ENCODE measurements at regions not wholly inside any gene's neighbourhood (a gene's known extent, or its start where the extent isn't known, plus 50 kb on each side); places are given as distances from the start of the nearest gene placed in this dataset.

DNA sequence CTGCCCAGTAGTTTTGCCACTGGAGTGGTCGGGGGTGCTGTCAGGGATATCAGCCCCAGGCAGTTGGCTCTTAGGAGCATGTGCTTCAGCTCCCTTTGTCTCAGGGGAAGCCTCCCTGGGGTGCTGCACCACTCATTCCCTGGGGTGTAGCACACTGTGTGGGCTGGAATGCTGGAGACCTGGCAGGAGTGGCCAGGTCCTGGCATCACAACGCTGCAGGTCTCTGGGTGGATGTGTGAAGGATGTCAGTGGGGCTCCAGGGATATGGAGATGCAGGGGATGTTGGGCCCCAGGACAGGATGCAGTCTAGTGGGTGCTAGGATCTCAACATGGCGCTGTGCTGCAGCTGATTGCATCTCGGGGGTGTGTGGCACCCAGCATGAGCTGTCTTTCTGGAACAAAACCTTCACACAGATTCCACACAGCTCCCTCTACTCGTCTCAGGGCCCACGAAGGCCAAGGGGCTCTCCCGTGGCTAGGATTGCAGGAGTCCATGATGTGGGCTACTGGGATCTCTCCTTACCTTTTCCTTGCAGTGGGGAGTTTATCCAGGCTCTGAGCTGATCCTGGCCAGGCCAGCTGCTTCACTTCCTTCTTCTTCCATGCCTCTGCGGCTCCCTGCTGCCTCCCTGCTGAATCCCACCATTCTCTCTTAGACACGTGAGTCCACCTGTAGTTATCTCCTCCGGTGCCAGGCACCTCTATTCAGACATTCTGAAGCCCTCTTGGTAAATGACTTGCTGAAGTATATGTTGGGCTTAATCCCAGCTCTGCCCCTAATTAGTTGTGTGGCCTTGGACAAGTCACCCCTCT lies 295.1 kb downstream of the RPS24 start:
- TF ChIP-seq, protein P1, sequence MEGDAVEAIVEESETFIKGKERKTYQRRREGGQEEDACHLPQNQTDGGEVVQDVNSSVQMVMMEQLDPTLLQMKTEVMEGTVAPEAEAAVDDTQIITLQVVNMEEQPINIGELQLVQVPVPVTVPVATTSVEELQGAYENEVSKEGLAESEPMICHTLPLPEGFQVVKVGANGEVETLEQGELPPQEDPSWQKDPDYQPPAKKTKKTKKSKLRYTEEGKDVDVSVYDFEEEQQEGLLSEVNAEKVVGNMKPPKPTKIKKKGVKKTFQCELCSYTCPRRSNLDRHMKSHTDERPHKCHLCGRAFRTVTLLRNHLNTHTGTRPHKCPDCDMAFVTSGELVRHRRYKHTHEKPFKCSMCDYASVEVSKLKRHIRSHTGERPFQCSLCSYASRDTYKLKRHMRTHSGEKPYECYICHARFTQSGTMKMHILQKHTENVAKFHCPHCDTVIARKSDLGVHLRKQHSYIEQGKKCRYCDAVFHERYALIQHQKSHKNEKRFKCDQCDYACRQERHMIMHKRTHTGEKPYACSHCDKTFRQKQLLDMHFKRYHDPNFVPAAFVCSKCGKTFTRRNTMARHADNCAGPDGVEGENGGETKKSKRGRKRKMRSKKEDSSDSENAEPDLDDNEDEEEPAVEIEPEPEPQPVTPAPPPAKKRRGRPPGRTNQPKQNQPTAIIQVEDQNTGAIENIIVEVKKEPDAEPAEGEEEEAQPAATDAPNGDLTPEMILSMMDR (IDR thresholded peaks at IDR 0.05), result no peak
- TF ChIP-seq ZFX (IDR thresholded peaks at IDR 0.05; ENCODE audit: borderline replicate concordance), result no peak

Data from 22Rv1 (cell line).